Right forelimb (tissue), 1 donor: ENCODE measurements at regions not wholly inside any gene's neighbourhood (a gene's known extent, or its start where the extent isn't known, plus 50 kb on each side); places are given as distances from the start of the nearest gene placed in this dataset.

Source experiments
- DNase-seq: peaks from one replicate; pipeline ENCODE4 v3.0.0-alpha.2; 2018

DNA sequence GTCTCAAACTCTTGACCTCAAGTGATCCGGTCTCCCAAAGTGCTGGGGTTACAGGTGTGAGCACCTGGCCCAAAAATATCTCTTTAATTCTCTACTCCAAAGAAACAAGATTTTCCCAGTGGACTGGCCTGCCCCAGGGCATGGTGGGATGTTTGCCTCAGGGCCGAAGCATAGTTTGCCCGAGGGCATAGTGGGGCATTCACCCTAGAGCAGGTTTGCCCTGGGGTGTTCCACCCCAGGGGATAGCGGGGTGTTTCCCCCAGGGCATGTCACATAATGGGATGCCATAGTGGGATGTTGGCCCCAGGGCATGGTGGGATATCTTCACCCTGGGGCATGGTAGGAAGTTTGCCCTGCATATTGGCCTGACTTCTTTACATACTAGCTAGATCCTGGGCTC is 97.2 kb downstream of the VEGFA start:
- no peak for DNase-seq

DNA sequence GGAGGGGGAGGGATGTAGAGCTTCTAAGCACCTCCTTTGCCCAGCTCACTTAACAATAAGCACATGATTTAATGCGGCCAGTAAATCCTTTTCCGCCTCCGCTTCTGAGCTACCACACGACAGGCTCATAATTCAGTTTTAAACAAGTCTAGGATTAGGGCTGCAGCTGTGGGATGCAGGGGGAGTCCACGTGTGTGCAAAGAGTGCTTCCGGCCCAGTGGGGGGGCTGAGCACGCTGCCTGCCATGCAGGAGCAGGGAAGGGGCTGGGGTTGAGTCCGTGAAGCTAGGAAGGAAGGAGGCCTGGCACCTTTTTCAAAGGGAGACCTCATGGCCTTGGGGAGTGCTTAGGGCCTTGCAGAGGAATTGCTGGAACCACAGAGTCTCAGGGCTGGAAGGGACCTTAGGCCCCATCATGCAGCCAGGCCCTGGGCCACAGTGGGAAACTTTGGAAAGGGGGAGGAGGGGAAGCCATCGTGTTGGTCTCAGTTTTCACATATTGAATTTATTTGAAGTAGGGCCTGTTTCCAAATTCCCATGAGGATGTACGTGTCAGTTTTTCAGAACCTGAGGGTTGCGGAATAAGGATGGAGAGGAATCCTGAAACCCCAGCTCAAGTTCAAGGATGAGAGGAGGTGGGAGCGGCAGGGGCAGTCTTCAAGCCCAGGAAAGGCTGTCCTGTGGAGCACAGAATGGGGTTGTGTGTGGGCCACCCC is 96.1 kb downstream of the VEGFA start:
- no peak for DNase-seq

DNA sequence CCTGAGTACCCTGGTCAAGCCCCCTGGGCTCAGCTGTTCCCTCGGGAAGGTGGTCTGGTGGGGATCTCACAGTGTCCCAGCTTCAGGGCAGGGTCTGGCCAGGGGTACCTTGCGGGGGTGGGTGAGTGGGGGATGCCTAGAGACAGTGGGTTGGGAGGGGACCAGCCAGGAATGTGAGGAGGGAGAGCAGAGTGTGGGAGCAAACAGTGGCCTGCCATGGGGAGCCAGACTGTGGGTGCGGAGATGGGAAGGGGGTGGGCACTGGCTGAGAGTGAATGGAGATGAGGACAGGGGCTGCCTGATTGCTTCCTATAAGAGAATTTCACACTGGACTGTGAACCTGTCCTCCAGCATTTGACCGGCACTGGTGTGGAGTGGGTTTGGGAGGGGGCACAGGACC is 95.1 kb downstream of the VEGFA start:
- DNase-seq: no peak

DNA sequence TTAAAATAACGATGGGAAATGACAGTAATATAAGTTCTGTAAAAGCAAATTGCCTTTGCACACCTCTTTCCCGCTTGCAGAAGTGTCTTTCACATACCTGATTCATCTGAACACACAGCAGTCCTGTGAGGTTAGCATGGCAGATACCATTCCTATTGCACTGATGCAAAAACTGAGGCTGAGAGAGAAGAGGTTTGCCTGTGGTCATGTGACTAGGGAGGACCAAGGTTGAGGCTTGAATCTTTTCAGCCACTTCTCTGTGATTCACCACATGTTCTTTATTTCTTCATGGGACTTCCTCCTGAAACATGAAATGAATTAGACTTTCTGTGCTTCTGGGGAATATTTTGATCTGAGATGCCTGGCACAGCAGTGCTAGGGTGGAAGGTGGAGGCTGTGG is 92.9 kb downstream of the VEGFA start:
- no peak for DNase-seq

DNA sequence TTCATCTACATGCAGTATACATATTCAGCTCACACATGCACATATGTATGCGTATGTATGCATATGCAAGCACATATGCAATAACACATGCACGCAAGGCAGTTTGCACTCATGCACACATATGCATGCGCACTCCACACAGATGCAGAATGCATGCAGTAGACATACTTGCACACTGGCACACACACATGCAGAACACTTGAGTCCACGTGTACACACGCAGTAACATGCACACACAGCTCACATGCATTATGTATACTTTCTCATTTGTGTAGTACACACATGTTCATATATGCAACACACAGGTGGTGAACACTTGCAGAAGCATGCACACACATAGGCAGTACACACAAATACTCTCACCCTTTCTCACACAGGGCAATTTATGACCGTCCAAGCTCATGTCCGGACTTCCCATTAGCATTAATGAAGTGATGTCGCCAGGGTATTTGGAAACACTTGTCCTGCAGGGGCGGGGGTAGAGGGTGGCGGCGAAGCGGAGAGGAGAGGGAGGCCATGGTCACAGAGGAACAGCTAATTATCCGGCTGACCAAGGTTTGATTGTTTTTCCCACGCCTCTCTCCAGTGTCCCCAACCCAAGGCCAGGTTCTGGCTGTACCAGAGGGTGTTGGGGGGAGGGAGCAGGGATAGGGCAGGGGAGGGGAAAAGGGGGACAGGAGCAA is 91.3 kb downstream of the VEGFA start:
- DNase-seq: no peak

DNA sequence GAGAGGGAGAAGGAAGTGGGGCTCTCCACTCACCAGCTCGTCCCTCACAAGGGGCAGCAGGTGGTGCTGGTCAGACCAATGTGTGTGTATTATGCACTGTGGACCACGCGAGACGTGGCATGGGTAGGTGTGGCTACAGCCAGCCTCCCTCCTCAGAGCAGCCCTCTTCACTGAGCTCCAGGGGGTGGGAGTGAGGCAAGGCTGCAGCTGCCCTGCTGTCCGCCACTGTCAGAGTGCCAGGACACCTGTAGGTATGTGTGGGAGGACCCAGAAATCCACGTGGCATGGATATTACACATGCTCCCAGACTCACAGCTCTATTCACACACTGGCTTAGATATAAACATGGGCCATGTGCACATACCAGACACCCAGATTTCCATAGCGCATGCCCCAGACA is 90.3 kb downstream of the VEGFA start:
- DNase-seq: no peak

DNA sequence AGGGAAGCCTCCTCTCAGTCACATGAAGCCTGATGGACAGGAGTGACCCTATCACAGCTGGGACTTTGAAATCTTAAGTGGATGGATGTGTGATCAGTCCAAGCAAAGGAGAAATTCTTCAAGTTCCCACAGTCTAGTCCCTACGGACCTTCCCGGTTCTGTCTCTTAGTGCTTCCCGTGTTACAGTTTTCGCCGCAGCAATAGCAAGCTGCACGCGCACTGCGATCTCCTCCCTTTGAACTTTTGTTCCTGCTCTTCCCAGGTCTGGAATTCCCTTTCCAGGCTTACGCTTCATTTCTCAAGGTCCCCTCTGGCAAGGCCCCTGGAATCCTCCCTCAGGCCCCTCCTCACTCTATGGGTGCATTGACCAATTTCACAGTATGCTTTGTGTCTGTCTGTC is 89.2 kb downstream of the VEGFA start:
- no peak for DNase-seq

DNA sequence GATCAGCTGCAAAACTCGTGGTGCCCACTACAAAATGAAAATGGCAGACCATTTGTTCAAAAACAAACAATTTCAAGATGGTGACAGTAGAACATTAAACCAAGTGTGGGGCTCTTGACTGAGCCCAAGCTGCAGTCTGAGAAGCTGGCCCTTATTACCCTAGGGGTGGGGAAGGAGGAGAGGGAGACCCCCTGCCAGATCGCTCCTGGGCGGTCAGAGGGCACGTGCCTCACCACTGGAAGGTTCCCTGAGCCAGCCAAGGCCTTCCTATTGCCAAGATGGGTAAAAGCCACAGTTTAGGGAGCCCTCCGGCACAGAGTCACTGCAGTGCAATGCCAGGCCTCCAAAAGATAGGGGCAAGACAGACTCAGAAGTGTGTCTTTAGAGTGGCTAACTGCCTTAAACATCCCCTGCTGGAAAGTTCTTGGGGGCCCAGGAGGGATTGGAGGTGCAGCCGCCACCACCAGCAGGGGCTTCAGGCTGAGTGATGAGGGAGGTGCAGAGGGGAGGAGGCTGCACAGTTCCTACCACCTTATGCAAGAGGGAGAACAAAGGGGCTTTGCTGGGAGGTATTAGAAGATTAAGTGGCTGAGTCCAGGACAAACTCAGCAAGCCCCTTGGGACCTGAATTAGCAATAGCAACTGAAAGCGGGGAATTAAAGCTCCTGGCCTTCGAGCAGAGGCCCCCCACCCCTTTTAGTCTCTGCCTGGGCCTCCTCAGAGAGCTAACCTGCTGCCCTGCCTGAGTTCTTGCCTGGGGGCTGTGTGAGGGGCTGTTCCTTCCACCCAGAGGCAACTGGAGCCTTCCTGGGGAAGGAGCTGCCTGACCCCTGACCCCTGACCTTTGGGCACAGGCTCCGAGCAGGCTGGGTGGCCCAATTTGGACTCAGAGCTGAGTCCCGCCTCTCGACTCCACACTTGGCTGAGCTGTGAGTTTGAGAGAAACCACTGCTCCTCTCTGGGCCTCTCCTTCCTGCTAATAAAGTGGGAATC is 88.4 kb downstream of the VEGFA start:
- no peak for DNase-seq

DNA sequence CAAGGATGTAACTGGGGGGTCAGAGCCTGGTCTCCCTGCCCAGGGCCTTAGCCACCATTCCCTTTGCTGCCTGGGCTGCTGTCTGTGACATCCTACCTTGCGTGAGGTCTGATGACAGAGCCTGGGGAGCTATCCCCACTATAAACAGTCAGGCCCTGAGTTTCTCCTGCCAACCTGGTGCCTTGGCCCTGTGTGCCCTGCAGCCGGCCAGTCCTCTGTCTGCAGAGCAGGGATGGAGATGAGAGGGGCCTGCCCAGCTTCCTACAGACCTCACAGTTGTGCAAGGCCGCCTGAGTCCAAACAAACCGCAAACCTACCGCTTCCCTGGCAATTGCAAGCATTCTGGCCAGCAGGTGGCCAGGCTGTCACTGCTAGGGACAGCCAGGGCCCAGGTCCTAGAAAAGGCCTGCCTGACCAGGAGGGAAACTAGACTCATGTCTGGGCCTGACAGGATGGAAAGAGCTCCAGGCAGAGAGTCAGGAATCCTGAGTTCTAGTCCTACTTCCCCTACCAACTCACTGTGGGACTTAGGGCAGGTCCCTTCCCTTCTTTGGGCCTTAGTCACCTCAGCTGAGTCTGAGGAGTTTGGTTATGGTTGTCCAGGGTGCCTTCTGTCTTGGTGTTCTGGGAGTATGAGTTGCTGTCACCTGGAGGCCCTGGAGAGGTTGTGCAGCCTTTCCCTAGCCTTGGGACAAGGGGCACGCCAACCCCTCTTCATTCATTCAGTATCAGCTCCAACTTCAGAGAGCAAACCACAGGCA is 86.2 kb downstream of the VEGFA start:
- DNase-seq: no peak

DNA sequence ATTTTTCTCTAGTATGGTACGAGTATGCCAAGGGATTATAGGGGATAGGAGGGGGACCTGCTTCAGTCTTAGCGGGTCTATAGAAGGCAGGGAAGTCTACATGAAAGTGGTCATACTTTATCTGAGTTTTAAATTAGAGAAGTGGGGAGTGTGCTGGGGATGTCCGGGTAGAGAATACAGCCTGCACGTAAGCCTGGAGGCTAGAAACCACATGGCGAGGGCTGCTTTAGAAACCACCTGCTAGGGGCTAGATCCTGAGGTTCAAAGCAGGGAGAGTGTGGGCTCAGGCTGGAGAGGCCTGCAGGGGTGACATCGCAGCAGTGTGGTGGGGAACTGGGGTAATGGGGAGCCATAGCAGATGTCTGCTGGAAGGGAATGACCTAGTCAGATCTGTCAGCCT is 85.2 kb downstream of the VEGFA start:
- no peak for DNase-seq

DNA sequence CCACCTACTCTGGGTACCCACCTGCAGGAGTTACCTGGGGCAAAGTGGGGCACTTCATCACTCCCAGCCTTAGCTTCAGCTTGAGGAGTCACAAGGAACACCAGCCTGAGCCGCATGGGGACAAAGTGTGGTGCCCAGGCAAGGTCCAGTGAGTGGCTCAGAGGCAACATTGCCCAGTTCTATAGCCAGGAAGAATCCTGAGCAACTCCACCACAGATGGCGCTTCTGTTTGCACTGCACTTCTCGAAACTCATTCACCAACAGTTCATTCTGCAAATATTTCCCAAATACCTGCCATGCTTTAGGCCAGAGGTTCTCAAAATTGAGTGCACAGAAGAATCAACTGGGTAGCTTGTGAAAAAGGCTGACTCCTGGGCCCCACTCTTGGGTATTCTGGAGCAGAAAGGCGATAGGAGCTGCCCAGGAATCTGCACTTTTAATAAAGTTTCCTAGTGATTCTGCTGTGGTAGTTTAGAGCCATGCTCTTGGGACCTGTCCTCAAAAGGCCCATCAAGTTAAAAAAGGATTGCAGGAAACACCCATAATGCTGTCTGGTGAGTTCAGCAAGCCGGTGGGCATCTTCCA is 83.1 kb downstream of the VEGFA start:
- DNase-seq: no peak

DNA sequence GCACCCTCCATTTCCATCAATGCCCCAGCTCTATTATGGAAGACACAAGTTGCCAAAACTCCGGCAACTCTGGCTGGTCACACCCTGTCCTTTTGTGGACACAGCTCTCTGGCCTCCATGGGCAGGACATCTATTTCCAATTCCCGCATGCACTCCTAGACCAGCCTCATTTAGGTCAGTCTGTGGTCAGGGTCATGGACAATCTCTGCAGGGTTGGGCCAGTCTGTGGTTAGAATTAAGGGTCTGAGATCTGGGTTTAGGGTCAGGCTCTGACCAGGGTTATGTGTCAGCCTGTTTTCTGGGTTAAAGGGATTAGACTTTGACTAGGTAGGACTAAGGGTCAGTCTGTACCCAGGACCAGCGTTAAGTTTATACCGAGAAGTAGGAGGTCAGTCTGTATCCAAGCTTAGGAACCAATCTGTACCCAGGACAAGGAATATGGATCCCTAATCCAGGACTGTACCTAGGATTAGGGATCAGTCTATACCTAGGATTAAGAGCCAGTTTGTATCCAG is 82.4 kb downstream of the VEGFA start:
- DNase-seq: no peak

DNA sequence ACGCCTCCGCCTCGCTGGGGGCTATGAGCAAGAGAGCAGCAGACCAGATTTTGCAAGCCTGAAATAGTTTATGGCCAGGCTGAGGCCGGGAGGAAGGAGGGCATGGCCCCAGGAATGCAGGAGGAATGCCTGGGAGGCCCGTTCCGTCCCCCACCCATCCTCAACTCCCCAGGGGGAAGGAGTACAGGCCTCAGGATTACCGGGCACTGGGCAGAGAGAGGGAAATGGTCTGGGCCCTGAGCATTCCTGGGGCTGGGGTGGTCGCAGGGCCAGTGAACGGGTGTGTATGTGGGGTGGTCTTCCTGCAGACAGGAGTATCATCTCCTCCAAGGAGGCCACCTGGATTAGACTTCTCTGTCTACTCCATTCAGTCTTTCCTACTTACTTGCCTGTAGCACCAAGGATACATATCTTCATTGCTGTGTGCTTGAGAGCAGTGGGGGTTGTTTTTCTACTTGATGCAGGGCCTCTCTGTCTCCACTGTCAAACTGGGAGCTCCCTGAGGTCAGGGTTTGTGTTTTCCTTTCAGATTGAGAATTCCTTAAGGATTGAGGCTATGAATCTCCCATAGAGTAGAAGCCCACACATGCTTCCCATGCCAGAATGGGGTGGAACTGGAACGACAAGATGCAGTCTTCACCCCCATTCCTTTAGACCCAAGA is 81.3 kb downstream of the VEGFA start:
- no peak for DNase-seq

DNA sequence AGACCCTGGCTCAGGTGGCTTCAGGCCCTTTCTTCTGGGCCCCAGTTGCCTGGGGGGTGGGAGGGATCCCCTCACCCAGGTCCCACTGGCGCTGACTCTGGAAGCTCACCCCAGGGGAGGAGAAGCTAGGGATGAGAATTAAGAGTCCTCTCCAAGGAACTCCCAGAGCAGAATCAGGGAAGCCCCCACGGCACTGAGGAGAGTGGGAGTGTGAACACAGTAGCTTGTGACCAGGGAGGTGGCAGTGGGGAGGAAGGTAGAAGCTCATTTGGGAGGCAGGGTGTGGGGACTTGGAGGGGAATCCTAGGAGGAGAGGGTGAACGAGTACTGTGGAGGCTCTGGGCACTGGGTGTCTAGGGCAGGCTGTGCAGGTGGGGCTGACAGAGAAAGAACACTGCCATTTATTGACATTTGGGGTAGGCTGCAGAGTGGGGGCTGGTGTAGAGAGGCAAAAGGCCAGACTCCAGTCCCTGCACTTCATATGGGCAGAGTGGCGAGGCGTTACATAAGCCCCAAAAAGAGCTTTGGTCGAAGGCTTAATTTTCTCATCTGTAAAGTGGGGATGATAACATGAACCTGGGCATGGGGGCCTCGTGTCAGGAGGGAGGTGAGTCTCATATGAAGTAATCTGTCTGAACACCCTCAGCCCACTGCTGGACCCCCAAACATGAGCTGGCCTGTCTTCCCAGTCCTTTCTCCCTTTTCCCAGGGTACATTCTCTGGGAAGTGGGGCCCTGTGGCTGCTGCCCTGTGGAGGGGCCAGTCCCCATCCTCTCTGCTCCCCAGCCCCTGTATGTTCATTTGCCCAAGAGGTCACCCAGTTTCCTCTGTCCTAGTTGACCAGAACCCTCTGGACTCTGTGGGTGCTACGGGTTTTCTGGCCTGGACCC is 80.5 kb downstream of the VEGFA start:
- no peak for DNase-seq

DNA sequence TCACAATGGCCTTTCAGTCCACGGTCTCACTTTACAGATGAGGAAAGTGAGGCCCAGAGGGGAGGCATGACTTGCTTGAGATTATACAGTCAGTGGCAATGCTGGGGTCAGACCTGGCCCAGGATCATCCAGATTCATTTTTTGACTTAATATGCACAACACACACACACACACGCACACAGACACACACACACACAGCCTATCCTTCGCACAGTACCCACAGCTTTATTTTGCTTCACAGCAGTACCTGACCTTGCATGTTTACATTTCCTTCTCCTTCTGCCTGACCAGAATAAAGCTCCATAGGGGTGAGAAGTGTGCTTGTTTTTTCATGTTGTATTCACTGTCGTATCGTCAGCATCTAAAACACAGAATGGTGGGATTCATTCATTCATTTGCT is 79.8 kb downstream of the VEGFA start:
- no peak for DNase-seq

DNA sequence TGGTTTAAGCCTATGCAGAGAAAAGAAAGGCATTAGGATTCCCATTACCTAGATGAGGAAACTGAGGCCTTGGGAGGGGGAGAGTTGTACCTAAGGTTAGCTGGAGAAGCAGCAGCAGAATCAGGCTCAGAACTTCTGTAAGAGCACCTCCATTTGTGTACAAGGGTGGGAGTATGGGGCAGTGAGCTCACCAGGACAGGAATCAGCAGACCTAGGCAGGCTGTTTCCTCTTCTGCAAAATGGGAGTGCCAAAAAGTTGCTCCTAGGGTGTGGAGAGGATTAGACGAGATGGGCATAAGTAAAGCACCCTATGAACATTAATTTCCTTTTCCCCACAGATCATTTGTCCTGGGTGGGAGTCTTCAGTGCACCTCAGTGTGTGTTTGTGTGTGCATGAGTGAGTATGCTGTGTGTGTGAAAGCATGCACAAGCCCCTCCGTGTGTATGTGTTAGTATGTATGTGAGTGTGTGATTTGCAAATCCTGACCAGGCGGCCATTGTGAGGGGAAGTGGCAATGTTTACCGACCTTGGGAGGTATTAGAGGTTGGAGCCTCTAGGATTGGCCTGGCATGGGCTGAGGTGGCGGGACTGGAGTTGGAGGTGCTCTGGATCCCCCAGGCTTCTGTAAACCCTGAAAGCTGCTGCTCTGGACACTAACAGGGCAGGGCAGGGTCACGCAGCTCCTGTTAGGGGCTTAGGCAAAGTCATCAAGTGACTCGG is 78.8 kb downstream of the VEGFA start:
- DNase-seq: no peak

DNA sequence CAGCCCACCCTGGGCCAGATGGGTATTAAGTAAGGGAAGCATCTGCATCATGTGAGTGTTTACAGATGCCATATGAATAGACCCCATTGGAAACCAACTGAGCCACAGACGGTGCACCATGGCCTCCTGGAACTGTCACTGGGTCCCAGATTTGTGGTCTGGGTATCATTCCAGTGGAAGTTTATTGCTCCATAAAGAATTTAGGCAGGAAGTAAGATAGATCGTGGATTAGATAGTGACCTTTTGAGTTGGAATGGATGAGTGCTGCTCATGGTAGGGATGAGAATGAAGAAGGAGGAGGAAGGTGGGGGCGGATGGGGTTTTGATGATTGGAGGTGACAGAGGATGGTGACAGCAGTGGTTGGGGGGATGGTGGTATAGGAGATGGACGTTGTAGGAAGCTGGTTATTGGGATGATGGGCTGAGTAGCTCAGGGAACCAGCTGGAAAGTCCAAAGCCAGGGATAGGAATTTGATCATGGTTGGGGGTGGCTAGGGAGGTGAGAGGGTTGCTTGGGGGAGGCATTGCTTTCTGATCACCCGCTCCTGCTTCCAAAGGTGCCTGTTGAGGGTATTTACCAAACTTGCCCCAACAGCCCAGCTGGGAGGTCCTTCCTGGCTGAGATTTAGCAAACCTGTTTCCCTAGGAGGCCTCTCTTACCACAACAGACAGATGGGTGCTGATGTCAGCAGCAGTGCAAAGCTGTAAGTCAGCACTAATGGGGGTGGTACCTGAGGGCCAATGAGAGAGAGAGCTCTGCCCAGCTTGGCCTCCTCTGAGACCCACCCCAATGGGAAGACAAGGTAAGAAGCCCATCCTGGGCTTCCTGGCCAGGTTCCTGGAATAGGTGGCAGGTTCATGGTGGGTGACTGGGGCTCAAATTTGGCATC is 78.0 kb downstream of the VEGFA start:
- DNase-seq: no peak

DNA sequence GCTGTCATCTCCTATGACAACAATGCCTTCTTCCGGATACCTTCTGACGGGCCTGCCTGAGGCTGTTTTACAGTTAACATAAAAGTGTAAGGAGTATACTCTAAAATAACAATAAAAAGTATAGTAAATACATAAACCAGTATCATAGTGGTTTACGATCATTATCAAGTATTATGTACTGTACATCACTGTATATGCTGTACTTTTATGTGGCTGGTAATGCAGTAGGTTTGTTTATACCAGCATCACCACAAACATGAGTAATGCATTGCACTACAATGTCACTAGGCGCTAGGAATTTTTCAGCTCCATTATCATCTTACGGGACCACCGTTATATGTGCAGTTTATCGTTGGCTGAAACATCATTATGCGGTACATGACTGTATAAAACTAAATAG is 76.5 kb downstream of the VEGFA start:
- no peak for DNase-seq

DNA sequence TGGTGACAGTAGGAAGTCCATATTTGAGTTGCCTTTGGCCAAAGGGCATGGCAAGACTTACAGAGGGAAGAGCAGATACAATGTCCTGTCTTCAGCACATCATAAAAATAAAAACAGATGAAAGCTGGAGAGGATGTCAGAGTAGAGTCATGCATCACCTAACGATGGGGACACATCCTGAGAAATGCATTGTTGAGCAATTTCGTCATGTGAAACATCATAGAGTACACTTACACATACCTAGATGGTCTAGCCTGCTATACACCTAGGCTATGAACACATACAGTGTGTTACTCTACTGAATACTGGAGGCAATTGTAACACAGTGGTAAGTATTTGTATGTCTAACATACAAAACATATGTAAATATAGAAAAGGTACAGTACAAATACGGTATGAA is 75.6 kb downstream of the VEGFA start:
- no peak for DNase-seq
